Prostate gland (tissue), 2 donors: ENCODE measurements at regions not wholly inside any gene's neighbourhood (a gene's known extent, or its start where the extent isn't known, plus 50 kb on each side); places are given as distances from the start of the nearest gene placed in this dataset.

Experiments
- CTCF ChIP-seq, 4 experiments: fragments of 200-600 bp in 2 of 4; fragments of 450-650 bp in 2 of 4; sonication (generic) in 2 of 4; IDR thresholded peaks; 1 replicate in 3 of 4; 2 replicates in 1 of 4; pipeline ENCODE4 v1.5.1; 2016 to 2019; ENCODE audit warnings: antibody characterized with exemption in 4 of 4, mild to moderate bottlenecking in 2 of 4, moderate library complexity in 2 of 4
- POLR2A ChIP-seq: fragments of 450-650 bp; IDR thresholded peaks from one replicate; pipeline ENCODE4 v1.6.1; 2016; ENCODE audit warnings: antibody characterized with exemption, mild to moderate bottlenecking

DNA sequence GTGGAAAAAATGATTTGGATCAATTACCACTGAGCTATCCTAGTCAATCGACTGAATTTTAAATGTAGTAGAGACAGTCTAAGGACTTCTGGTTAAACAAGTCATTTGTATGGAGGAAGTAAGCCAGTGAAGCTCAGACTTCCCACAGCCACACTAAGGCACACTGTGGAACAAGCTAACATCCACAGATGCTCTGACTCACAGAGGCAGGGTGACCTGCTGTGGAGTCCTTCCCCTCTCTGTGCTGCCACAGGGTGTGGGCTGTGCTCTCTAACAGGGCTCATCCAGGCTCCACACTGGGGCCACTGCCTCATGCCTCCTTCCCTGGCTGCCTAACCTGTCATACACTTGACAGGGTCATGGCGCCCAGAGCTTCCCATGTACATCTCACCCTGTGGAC, 351.0 kb downstream of the GALR1 start:
- TF ChIP-seq CTCF (IDR thresholded peaks at IDR 0.05) (no peak), POLR2A (no peak)
